Activated naive CD4-positive, alpha-beta T cell treated with anti-CD3 and anti-CD28 coated beads, Interleukin-2, amount 50 U/mL, for 24 hours (primary cell): ENCODE measurements at regions not wholly inside any gene's neighbourhood (a gene's known extent, or its start where the extent isn't known, plus 50 kb on each side); places are given as distances from the start of the nearest gene placed in this dataset.
A peak's percentile ranks its signal among the peaks of the same experiment; 100 is the strongest.
"Not testable (repeated sequence)": the region's sequence is repeated elsewhere in the genome, so short reads cannot be mapped to it uniquely, and the experiment has no call there.

Source experiments
- H3K27ac Mint-ChIP-seq: one replicate; pipeline ENCODE4 v1.8.0; 2021; ENCODE audit warnings: mild to moderate bottlenecking, mixed read lengths
- H3K27me3 Mint-ChIP-seq: one replicate; pipeline ENCODE4 v1.8.0; 2021; ENCODE audit warnings: mixed read lengths
- H3K36me3 Mint-ChIP-seq: one replicate; pipeline ENCODE4 v1.8.0; 2021; ENCODE audit warnings: mixed read lengths
- H3K4me1 Mint-ChIP-seq: one replicate; pipeline ENCODE4 v1.8.0; 2021; ENCODE audit warnings: mixed read lengths
- H3K4me3 Mint-ChIP-seq: one replicate; pipeline ENCODE4 v1.8.0; 2021; ENCODE audit warnings: mild to moderate bottlenecking, mixed read lengths
- H3K9me3 Mint-ChIP-seq: one replicate; pipeline ENCODE4 v1.8.0; 2021; ENCODE audit warnings: mixed read lengths

- Mint-ChIP-seq H3K27ac (no peak overlapping the region), H3K4me1 (no peaks in the 10 kb centered on the region), H3K9me3 (no peaks in the 10 kb centered on the region), H3K27me3 (no peaks in the 10 kb centered on the region), H3K36me3 (no peaks in the 10 kb centered on the region), H3K4me3 (no peak overlapping the region)
Measured at GRCh38 chr22:48068323-48068885, 1306.0 kb downstream of the TBC1D22A start.

DNA sequence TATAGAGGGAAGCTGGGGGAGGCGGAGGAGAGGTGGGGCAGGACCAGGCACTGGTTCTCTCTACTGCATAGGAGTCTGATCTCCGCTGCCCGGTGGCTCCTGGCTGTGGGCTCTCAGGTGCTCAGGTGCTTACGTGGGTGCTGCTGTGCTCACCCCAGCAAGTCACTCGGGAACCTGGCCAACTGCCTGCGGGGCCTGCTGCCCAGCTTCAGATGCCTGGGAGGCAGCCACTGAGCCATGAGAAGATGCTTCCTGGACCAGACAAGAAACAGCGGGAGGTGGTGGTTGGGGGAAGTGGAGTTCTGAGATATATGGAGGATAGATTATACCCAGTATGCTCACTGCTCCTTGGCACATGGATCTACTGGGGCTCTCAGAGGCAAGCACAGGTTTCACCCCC, 1303.4 kb downstream of the TBC1D22A start:
- Mint-ChIP-seq H3K27ac (no peak overlapping the region), H3K36me3 (no peaks in the 10 kb centered on the region), H3K4me1 (no peaks in the 10 kb centered on the region), H3K4me3 (no peak overlapping the region), H3K27me3 (no peaks in the 10 kb centered on the region), H3K9me3 (no peaks in the 10 kb centered on the region)

GRCh38 chr22:48061726-48062125, 1299.3 kb downstream of the TBC1D22A start:
- no peak overlapping the region for H3K4me3 Mint-ChIP-seq
- no peaks in the 10 kb centered on the region for H3K36me3 Mint-ChIP-seq
- H3K4me1 Mint-ChIP-seq, result no peaks in the 10 kb centered on the region
- no peaks in the 10 kb centered on the region for H3K27me3 Mint-ChIP-seq
- no peak overlapping the region for H3K27ac Mint-ChIP-seq
- no peaks in the 10 kb centered on the region for H3K9me3 Mint-ChIP-seq

- H3K4me3 Mint-ChIP-seq, result no peak overlapping the region
- no peaks in the 10 kb centered on the region for H3K9me3 Mint-ChIP-seq
- H3K4me1 Mint-ChIP-seq, result no peaks in the 10 kb centered on the region
- no peaks in the 10 kb centered on the region for H3K36me3 Mint-ChIP-seq
- no peak overlapping the region for H3K27ac Mint-ChIP-seq
- no peaks in the 10 kb centered on the region for H3K27me3 Mint-ChIP-seq
Measured at GRCh38 chr22:48060266-48060665, 1297.8 kb downstream of the TBC1D22A start.

DNA sequence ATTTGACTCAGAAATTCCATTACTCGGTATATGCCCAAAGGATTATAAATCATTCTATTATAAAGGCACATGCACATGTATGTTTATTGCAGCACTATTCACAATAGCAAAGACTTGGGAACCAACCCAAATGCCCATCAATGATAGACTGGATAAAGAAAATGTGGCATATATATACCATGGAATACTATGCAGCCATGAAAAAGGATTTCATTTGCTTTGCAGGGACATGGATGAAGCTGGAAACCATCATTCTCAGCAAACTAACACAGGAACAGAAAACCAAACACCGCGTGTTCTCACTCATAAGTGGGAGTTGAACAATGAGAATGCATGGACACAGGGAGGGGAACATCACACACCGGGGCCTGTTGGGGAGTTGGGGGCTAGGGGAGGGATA, 1297.1 kb downstream of the TBC1D22A start:
- H3K27me3 Mint-ChIP-seq, H3K27ac Mint-ChIP-seq, H3K36me3 Mint-ChIP-seq, H3K4me1 Mint-ChIP-seq, H3K9me3 Mint-ChIP-seq, H3K4me3 Mint-ChIP-seq: not testable (repeated sequence)

- no peaks in the 10 kb centered on the region for H3K36me3 Mint-ChIP-seq
- peak overlapping the region; percentile 44 for H3K27ac Mint-ChIP-seq
- H3K4me3 Mint-ChIP-seq, result no peak overlapping the region
- no peaks in the 10 kb centered on the region for H3K4me1 Mint-ChIP-seq
- H3K27me3 Mint-ChIP-seq, result no peaks in the 10 kb centered on the region
- no peaks in the 10 kb centered on the region for H3K9me3 Mint-ChIP-seq
Measured at GRCh38 chr22:48057116-48057835, 1294.8 kb downstream of the TBC1D22A start.

GRCh38 chr22:48055827-48056226, 1293.4 kb downstream of the TBC1D22A start:
- Mint-ChIP-seq H3K9me3 (no peaks in the 10 kb centered on the region), H3K27me3 (no peaks in the 10 kb centered on the region), H3K27ac (no peak overlapping the region), H3K4me1 (no peaks in the 10 kb centered on the region), H3K36me3 (no peaks in the 10 kb centered on the region), H3K4me3 (no peak overlapping the region)

GRCh38 chr22:48055185-48055584, 1292.7 kb downstream of the TBC1D22A start:
- H3K36me3 Mint-ChIP-seq, result no peaks in the 10 kb centered on the region
- H3K4me1 Mint-ChIP-seq, result no peaks in the 10 kb centered on the region
- H3K27me3 Mint-ChIP-seq, result no peaks in the 10 kb centered on the region
- H3K9me3 Mint-ChIP-seq, result no peaks in the 10 kb centered on the region
- no peak overlapping the region for H3K27ac Mint-ChIP-seq
- no peak overlapping the region for H3K4me3 Mint-ChIP-seq

DNA sequence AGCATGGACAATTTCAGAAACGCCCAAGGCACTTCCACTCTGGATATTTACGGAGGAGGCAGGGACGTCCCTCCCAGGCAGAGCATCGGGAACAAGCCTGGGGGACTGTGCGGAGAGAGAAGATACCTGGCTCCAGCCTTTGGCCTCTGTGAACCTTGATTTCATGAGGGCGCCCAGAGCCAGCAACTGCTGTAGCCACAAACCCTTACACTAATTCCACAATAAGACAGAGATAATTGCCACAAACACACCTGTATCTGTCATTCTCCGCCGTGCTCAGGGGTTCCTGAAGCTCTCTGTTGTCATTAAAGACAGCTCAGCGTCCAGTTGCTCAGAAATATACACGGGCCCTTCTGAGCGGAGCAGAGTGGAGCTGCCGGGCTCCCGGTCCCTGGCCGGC, 1292.1 kb downstream of the TBC1D22A start:
- Mint-ChIP-seq H3K36me3 (no peaks in the 10 kb centered on the region), H3K4me1 (no peaks in the 10 kb centered on the region), H3K27me3 (no peaks in the 10 kb centered on the region), H3K9me3 (no peaks in the 10 kb centered on the region), H3K27ac (no peak overlapping the region), H3K4me3 (no peak overlapping the region)

- H3K36me3 Mint-ChIP-seq, result no peaks in the 10 kb centered on the region
- H3K4me1 Mint-ChIP-seq, result no peaks in the 10 kb centered on the region
- no peaks in the 10 kb centered on the region for H3K9me3 Mint-ChIP-seq
- no peaks in the 10 kb centered on the region for H3K27me3 Mint-ChIP-seq
- H3K27ac Mint-ChIP-seq, result no peak overlapping the region
- no peak overlapping the region for H3K4me3 Mint-ChIP-seq
Measured at GRCh38 chr22:48053973-48054372, 1291.5 kb downstream of the TBC1D22A start.

- Mint-ChIP-seq H3K27ac (no peak overlapping the region), H3K36me3 (no peaks in the 10 kb centered on the region), H3K9me3 (no peaks in the 10 kb centered on the region), H3K4me1 (no peaks in the 10 kb centered on the region), H3K27me3 (no peaks in the 10 kb centered on the region), H3K4me3 (no peak overlapping the region)
Measured at GRCh38 chr22:48053486-48053885, 1291.0 kb downstream of the TBC1D22A start.

DNA sequence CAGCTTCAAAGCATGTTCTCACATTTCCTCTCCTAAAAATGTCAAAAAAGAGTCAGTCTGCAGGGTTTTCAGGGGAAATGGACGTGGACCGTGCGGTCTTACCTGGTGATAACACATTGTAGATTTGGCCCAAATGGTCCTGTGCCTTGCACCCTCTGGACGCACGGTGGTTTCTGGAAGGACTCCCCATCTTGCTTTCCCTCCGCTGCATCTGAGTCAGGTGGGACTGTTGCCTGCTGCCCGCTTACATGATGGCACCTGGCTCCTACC, 1290.1 kb downstream of the TBC1D22A start:
- no peaks in the 10 kb centered on the region for H3K4me1 Mint-ChIP-seq
- H3K27ac Mint-ChIP-seq, result no peak overlapping the region
- H3K9me3 Mint-ChIP-seq, result no peaks in the 10 kb centered on the region
- no peaks in the 10 kb centered on the region for H3K36me3 Mint-ChIP-seq
- H3K27me3 Mint-ChIP-seq, result no peaks in the 10 kb centered on the region
- no peak overlapping the region for H3K4me3 Mint-ChIP-seq

DNA sequence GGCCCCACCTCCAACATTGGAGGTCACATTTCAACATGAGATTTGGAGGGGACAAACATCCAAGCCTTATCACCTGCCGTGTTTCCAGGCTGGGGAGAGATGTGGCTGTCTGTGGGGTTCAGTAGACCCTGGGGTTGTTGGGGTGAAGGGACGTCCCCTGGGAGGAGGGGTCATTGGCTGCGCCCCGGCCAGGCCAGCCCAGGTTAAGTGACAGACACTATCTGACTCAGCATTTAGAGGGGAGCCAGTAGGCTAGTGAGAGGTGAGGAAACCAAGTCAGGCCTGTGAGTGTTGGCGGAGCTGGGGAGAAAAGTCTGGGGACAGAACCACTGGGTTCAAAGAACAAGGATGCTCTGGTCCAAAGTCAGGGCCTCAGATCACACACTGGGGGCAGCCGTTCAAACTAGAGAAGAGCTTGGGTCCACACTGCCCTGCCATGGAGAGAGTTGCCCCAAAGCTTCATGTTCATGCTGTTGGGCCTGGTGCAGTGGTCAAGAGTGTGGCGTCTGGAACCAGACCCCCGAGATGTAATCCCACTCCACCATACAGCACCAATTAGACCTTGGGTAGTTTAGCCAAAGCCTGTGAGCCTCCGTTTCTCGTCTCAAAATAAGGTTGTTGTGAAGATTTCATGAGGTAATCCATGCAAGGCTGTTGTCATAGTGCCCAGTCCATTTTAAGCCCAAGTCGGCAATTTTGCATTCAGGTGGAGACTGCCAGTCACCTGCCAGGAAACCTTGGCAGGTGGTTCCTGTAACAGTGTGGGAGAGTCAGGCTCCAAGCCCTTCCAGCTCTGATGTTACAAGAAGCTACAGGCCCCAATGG, 1289.6 kb downstream of the TBC1D22A start:
- no peak overlapping the region for H3K4me3 Mint-ChIP-seq
- H3K9me3 Mint-ChIP-seq, result no peaks in the 10 kb centered on the region
- no peak overlapping the region for H3K27ac Mint-ChIP-seq
- H3K4me1 Mint-ChIP-seq, result no peaks in the 10 kb centered on the region
- no peaks in the 10 kb centered on the region for H3K36me3 Mint-ChIP-seq
- H3K27me3 Mint-ChIP-seq, result no peaks in the 10 kb centered on the region

DNA sequence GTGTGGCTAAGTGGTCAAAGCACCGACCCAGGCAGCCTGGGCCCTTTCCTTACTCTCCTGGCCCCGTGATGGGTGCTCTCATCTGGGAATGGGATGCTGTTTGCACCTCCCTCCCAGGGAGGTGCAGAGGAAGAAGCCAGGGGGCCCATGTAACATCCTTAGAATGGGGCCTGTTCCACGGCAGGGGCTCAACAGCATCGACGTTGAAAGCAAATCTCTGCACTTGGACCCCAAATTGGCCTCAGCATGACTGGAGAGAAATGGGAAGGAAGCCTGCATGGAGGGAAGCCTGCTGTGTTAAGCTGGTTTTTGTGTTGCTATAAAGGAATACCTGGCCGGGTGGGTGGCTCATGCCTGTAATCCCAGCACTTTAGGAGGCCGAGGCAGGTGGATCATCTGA, 1288.4 kb downstream of the TBC1D22A start:
- H3K4me1 Mint-ChIP-seq, result no peaks in the 10 kb centered on the region
- H3K27me3 Mint-ChIP-seq, result no peaks in the 10 kb centered on the region
- H3K36me3 Mint-ChIP-seq, result no peaks in the 10 kb centered on the region
- no peak overlapping the region for H3K4me3 Mint-ChIP-seq
- H3K27ac Mint-ChIP-seq, result no peak overlapping the region
- no peaks in the 10 kb centered on the region for H3K9me3 Mint-ChIP-seq

- Mint-ChIP-seq H3K27ac (no peak overlapping the region), H3K4me1 (no peaks in the 10 kb centered on the region), H3K9me3 (no peaks in the 10 kb centered on the region), H3K36me3 (no peaks in the 10 kb centered on the region), H3K4me3 (no peak overlapping the region), H3K27me3 (peaks cover under 1% of the 10 kb centered on the region)
Measured at GRCh38 chr22:48049116-48049515, 1286.7 kb downstream of the TBC1D22A start.

GRCh38 chr22:48047722-48048500, 1285.5 kb downstream of the TBC1D22A start:
- no peak overlapping the region for H3K4me3 Mint-ChIP-seq
- H3K4me1 Mint-ChIP-seq, result no peaks in the 10 kb centered on the region
- no peaks in the 10 kb centered on the region for H3K36me3 Mint-ChIP-seq
- no peak overlapping the region for H3K27ac Mint-ChIP-seq
- peaks cover 3% of the 10 kb centered on the region for H3K27me3 Mint-ChIP-seq
- H3K9me3 Mint-ChIP-seq, result no peaks in the 10 kb centered on the region
